Right lobe of liver (tissue), 6 donors: ENCODE measurements at regions not wholly inside any gene's neighbourhood (a gene's known extent, or its start where the extent isn't known, plus 50 kb on each side); places are given as distances from the start of the nearest gene placed in this dataset.

Experiments used
- ATAC-seq, 4 donors: fragments of 200-7000 bp; cut with Tn5 transposase; one replicate each; pipeline ENCODE4 v1.9.1; 2020; ENCODE audit warnings: mild to moderate bottlenecking in 4 of 4, moderate library complexity in 4 of 4
- DNase-seq, 3 donors: peaks; one replicate each; pipeline ENCODE4 v3.0.0-alpha.2; 2020
- H3K27ac ChIP-seq, 3 donors: fragments of 200-600 bp; one replicate each; pipeline ENCODE4 v1.8.0; 2022
- H3K27me3 ChIP-seq, 2 donors: fragments of 200-600 bp; one replicate each; pipeline ENCODE4 v1.8.0; 2022
- H3K36me3 ChIP-seq, 4 donors: fragments of 200-600 bp; sonication (generic) in 1 of 4; one replicate each; pipeline versions ENCODE4 v1.5.1 to v1.8.0; 2017 to 2022; ENCODE audit warnings: control low read depth in 1 of 4
- H3K4me1 ChIP-seq, 4 donors: fragments of 200-600 bp; sonication (generic) in 1 of 4; one replicate each; pipeline versions ENCODE4 v1.5.1 to v1.8.0; 2017 to 2022; ENCODE audit warnings: control low read depth in 1 of 4
- H3K4me3 ChIP-seq, 3 donors: fragments of 200-600 bp; one replicate each; pipeline ENCODE4 v1.8.0; 2022
- H3K9me3 ChIP-seq, 4 donors: fragments of 200-600 bp; sonication (generic) in 1 of 4; one replicate each; pipeline versions ENCODE4 v1.5.1 to v1.8.0; 2017 to 2022; ENCODE audit warnings: control low read depth in 1 of 4
- POLR2A ChIP-seq: fragments of 450-650 bp; IDR thresholded peaks from one replicate; pipeline ENCODE4 v1.6.1; 2017; ENCODE audit warnings: antibody characterized with exemption, mild to moderate bottlenecking
- WGBS: methylation state at CpG from one replicate; pipeline ENCODE4 v1.1.6; 2018; ENCODE audit warnings: low coverage, low lambda C conversion rate; ENCODE audit not compliant: insufficient coverage; ENCODE audit errors: missing lambda C conversion rate; 5-methylcytosine and 5-hydroxymethylcytosine counted together
- intact Hi-C, 2 donors: fragments of 100-400 bp; cut with DNase I; formaldehyde crosslinking; loops; one replicate each; pipeline versions ENCODE4 v1.11.2 to v1.14.1; 2022
- TF ChIP-seq, protein P1 (sequence below), 4 donors: fragments of 200-600 bp in 3 of 4; fragments of 450-650 bp in 1 of 4; IDR thresholded peaks; one replicate each; pipeline versions ENCODE4 v1.5.1 to v1.8.0; 2016 to 2022; ENCODE audit warnings: antibody characterized with exemption in 4 of 4, mild to moderate bottlenecking in 2 of 4
- donor health status: DM: no; HTN: yes; CAD: no.
- donor health status: DM: no; HTN: no; CAD: no.
- donor health status: DM: no; HTN: no; CAD: no.
- donor health status: DM: no; HTN: yes; CAD: no.
- donor health status: DM: no; HTN: yes; CAD: no.

DNA sequence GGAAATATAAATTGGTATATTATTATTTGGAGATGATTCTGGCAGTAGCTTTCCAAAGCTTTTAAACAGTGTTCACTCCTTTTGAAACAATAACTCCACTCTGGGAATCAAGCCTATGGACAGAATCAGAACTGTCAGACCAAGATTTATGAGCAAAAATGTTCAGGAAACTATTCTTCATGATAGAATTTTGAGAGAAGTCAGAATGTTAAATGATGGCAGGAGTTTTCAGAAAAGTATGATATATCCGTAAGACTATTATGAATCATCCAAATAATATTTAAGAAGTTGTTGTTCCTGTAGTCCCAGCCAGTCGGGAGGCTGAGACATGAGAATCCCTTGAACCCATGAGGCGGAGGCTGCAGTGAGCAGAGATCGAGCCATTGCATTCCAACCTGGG is 50.5 kb upstream of the ADGRG2 start:
- ATAC-seq, result no peak
- 57% methylated on average over 4 of the region's 4 CpGs for WGBS

DNA sequence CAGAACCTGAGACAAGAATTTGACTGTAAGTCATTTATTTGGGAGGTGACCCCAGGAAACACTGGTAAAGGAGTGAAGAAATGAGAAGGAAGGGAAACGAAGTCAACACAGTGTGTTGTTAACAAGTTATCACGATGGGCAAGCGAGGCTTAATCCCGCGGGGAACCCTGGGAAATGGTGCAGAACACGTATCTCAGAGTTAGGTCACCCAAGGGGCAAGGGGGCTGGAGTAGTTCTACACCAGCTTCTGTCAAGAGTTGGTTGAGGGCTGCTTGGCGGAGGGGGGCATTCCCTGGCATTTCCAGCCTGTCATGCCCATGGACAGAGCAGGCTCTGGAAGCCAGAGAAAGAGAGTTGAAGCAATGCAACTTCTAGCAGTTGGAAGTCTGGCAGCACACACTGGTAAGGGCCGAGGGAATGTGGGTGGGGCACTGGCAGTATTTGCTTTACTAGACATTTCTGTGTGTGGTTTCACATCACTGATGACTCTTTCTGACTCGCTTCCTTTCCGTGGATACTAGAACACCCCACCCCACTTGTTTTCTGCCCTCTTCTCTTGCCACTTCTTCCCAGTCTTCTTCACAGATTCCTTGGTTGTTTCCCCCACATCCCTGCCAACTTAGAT is 52.2 kb upstream of the ADGRG2 start:
- no peak overlapping the region for H3K4me3 ChIP-seq
- no peaks in the 10 kb centered on the region for H3K9me3 ChIP-seq
- ATAC-seq (no peak), DNase-seq (no peak)
- intact Hi-C loops, result no loop called here
- no peaks in the 10 kb centered on the region for H3K36me3 ChIP-seq
- H3K27ac ChIP-seq, result no peak overlapping the region
- WGBS, result 47% methylated on average over 8 of the region's 10 CpGs
- TF ChIP-seq POLR2A, result no peak
- TF ChIP-seq, protein P1, sequence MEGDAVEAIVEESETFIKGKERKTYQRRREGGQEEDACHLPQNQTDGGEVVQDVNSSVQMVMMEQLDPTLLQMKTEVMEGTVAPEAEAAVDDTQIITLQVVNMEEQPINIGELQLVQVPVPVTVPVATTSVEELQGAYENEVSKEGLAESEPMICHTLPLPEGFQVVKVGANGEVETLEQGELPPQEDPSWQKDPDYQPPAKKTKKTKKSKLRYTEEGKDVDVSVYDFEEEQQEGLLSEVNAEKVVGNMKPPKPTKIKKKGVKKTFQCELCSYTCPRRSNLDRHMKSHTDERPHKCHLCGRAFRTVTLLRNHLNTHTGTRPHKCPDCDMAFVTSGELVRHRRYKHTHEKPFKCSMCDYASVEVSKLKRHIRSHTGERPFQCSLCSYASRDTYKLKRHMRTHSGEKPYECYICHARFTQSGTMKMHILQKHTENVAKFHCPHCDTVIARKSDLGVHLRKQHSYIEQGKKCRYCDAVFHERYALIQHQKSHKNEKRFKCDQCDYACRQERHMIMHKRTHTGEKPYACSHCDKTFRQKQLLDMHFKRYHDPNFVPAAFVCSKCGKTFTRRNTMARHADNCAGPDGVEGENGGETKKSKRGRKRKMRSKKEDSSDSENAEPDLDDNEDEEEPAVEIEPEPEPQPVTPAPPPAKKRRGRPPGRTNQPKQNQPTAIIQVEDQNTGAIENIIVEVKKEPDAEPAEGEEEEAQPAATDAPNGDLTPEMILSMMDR (IDR thresholded peaks at IDR 0.05), result no peak
- no peaks in the 10 kb centered on the region for H3K4me1 ChIP-seq
- no peaks in the 10 kb centered on the region for H3K27me3 ChIP-seq

More for the DNA sequence above, 50.5 kb upstream of the ADGRG2 start:
- intact Hi-C loops, result no loop called here
- Histone ChIP-seq H3K36me3 (no peaks in the 10 kb centered on the region), H3K9me3 (no peaks in the 10 kb centered on the region), H3K27ac (no peak overlapping the region), H3K4me1 (no peaks in the 10 kb centered on the region), H3K4me3 (no peak overlapping the region), H3K27me3 (no peaks in the 10 kb centered on the region)
- no peak for DNase-seq
- no peak for TF ChIP-seq POLR2A
- TF ChIP-seq, protein P1 (IDR thresholded peaks at IDR 0.05), result no peak

DNA sequence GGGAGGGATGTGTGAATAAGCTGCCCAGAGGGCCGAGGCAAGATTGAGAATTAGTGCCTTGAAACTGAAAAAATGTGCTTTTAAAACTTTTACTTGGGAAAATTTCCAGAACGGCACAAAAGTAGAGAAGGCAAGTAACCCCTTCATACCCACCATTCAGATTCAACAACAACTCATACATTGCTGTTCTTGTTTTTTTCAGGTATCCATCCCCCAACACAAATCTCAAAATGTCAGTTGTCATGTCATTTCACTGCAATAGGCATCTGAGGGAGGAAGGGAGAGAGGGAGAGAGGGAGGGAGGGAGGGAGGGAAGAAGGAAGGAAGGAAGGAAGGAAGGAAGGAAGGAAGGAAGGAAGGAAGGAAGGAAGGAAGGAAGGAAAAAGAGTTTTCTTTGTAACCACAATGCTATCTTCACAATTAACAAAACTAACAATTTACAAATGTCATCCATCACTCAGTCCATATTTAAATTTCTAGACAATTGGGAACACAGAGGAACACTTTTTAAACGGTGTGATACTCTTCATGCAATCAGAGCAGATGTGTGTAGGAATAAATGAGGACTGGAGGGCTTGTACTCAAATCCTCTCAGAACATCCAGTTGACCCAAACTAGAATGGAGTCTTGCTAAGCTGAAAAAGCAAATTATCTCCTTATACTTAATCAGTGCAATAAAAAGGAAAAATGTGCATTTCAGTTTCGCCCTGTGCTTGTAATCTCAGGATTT is 54.8 kb upstream of the ADGRG2 start:
- no peak for DNase-seq
- Histone ChIP-seq H3K9me3 (no peaks in the 10 kb centered on the region), H3K36me3 (no peaks in the 10 kb centered on the region), H3K27me3 (no peaks in the 10 kb centered on the region), H3K4me1 (no peaks in the 10 kb centered on the region), H3K27ac (no peak overlapping the region), H3K4me3 (no peak overlapping the region)
- ATAC-seq, result no peak
- WGBS, result 30% methylated on average over 4 of the region's 4 CpGs
- intact Hi-C loops, result no loop called here
- TF ChIP-seq, protein P1 (IDR thresholded peaks at IDR 0.05), result no peak
- TF ChIP-seq POLR2A, result no peak

DNA sequence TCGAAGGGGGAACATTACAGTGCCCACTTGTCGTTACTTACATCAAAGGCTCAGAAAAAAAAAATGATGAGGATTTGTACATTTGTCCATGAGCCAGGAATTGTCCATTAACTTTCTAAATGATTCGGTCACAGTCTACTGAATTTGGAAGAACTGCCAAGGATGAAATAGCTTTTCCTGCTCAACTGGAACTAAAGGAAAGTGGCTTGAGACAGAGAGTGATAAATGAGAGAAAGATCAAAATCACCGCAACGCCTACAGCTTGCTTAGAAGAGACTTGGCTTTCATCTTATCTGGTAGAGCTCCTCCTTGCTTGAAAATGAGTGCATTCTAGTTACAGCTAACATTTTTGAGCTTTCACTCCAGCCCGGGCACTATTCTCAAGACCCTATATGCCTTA is 55.5 kb upstream of the ADGRG2 start:
- Histone ChIP-seq H3K27ac (no peak overlapping the region), H3K36me3 (no peaks in the 10 kb centered on the region), H3K27me3 (no peaks in the 10 kb centered on the region), H3K9me3 (no peaks in the 10 kb centered on the region), H3K4me1 (no peaks in the 10 kb centered on the region), H3K4me3 (no peak overlapping the region)
- intact Hi-C loops, result no loop called here
- TF ChIP-seq, protein P1 (IDR thresholded peaks at IDR 0.05), result no peak
- TF ChIP-seq POLR2A, result no peak
- 46% methylated on average over 6 of the region's 6 CpGs for WGBS
- ATAC-seq (no peak), DNase-seq (no peak)
